ENCODE measurements at regions not wholly inside any gene's neighbourhood (a gene's known extent, or its start where the extent isn't known, plus 50 kb on each side); places are given as distances from the start of the nearest gene placed in this dataset.

DNA sequence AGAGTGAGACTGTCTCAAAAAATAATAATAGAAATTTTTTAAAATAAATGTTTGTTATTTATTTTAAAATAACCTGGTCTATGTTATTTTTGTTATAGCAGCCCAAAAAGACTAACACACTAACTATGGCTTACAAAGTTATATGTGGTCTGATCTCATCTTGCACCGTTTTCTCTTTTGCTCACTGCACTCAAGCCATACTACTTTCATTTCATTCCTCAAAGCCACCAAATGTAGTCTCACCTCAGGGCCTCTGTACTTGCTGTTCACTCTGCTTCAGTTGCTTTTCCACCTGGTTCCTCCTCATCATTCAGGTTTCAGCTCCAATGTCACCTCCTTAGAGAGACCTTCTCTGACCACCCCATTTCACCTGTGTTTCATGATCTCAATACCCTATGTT is 55.2 kb upstream of the MDM1 start:
- TF ChIP-seq, protein P1, sequence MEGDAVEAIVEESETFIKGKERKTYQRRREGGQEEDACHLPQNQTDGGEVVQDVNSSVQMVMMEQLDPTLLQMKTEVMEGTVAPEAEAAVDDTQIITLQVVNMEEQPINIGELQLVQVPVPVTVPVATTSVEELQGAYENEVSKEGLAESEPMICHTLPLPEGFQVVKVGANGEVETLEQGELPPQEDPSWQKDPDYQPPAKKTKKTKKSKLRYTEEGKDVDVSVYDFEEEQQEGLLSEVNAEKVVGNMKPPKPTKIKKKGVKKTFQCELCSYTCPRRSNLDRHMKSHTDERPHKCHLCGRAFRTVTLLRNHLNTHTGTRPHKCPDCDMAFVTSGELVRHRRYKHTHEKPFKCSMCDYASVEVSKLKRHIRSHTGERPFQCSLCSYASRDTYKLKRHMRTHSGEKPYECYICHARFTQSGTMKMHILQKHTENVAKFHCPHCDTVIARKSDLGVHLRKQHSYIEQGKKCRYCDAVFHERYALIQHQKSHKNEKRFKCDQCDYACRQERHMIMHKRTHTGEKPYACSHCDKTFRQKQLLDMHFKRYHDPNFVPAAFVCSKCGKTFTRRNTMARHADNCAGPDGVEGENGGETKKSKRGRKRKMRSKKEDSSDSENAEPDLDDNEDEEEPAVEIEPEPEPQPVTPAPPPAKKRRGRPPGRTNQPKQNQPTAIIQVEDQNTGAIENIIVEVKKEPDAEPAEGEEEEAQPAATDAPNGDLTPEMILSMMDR (IDR thresholded peaks at IDR 0.05): no peak
- TF ChIP-seq POLR2A (IDR thresholded peaks at IDR 0.05) (no peak), POLR2AphosphoS5 (IDR thresholded peaks at IDR 0.05; ENCODE audit: insufficient read depth in 1 of 2, low read depth in 1 of 2) (no peak)
- no peaks in the 10 kb centered on the region for H3K36me3 ChIP-seq
- no peak for DNase-seq (ENCODE audit: extremely low spot score in 2 of 2)

DNA sequence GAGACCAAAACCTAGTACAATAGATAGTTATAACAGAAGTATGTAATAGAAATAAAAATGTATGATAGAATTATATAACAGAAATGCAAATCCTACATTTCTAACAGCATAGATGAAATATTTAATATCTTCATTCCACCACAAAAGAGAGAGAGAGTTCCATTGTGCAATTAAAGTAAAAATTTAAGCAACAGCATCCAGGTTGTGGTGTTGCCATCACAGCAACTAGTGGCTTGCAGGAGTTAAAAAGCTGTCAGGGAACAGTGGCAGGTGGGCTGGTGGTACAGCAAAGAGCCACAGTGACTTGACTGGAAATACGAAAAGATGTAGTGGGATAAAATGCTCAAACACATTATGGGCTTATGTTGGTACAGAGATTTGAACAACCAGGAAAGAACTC is 57.1 kb upstream of the MDM1 start:
- no peak for DNase-seq (ENCODE audit: extremely low spot score in 2 of 2)
- no peak overlapping the region for H3K27ac ChIP-seq
- TF ChIP-seq POLR2AphosphoS5 (IDR thresholded peaks at IDR 0.05; ENCODE audit: insufficient read depth in 1 of 2, low read depth in 1 of 2) (no peak), POLR2A (IDR thresholded peaks at IDR 0.05) (no peak)
- TF ChIP-seq, protein P1 (IDR thresholded peaks at IDR 0.05): no peak
- H3K4me1 ChIP-seq: no peaks in the 10 kb centered on the region
- intact Hi-C loops (cut with DNase I): no loop called here
- H3K4me3 ChIP-seq: no peak overlapping the region
- no peaks in the 10 kb centered on the region for H3K27me3 ChIP-seq
- H3K36me3 ChIP-seq: no peaks in the 10 kb centered on the region
- H3K9me3 ChIP-seq: peaks cover 4% of the 10 kb centered on the region

More for the DNA sequence above, 55.2 kb upstream of the MDM1 start:
- H3K9me3 ChIP-seq: peaks cover 4% of the 10 kb centered on the region
- no peaks in the 10 kb centered on the region for H3K4me1 ChIP-seq
- H3K4me3 ChIP-seq: no peak overlapping the region
- intact Hi-C loops (cut with DNase I): no loop called here
- H3K27ac ChIP-seq: no peak overlapping the region
- H3K27me3 ChIP-seq: no peaks in the 10 kb centered on the region

DNA sequence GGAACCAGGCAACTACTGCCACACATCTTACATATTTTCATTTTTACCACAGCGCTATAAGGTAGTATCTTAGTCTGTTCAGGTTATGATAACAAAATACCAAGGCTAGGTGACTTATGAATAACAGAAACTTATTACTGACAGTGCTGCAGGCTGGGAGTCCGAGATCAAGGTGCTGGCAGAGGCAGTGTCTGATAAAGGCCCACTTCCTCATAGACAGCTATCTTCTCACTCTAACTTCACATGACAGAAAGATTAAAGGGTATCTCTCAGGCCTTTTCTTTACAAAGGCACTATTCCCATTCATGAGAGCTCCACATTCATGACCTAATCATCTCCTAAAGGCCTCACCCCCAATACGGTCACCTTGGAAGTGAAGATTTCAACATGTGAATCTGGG is 59.8 kb upstream of the MDM1 start:
- Histone ChIP-seq H3K4me1 (no peaks in the 10 kb centered on the region), H3K4me3 (no peak overlapping the region), H3K27me3 (no peaks in the 10 kb centered on the region), H3K9me3 (peaks cover 4% of the 10 kb centered on the region), H3K36me3 (no peaks in the 10 kb centered on the region), H3K27ac (no peak overlapping the region)
- DNase-seq (ENCODE audit: extremely low spot score in 2 of 2): no peak
- TF ChIP-seq POLR2A (IDR thresholded peaks at IDR 0.05) (no peak), POLR2AphosphoS5 (IDR thresholded peaks at IDR 0.05; ENCODE audit: insufficient read depth in 1 of 2, low read depth in 1 of 2) (no peak)
- TF ChIP-seq, protein P1 (IDR thresholded peaks at IDR 0.05): no peak
- intact Hi-C loops (cut with DNase I): no loop called here

DNA sequence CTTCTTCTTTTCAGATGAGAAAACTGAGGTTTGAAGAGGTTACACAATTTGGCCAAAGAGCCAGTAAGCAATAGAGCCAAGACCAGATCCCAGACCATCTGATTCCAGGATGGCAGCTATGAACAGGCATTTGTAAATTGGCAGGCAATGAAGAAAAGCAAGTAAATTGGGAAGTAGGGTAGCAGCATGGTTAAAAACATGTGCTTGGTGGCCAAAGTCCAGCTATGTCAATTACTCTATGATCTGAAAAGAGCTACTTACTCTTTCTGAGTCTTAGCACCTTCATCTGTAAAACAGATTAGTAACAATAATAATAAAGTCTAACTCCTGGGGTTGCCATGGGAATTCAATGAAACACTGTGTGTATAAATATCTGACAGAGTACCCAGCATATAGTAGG is 60.2 kb upstream of the MDM1 start:
- Histone ChIP-seq H3K4me3 (no peak overlapping the region), H3K36me3 (no peaks in the 10 kb centered on the region), H3K27ac (no peak overlapping the region), H3K4me1 (no peaks in the 10 kb centered on the region), H3K27me3 (no peaks in the 10 kb centered on the region), H3K9me3 (peaks cover 4% of the 10 kb centered on the region)
- no peak for DNase-seq (ENCODE audit: extremely low spot score in 2 of 2)
- TF ChIP-seq, protein P1 (IDR thresholded peaks at IDR 0.05): no peak
- TF ChIP-seq POLR2AphosphoS5 (IDR thresholded peaks at IDR 0.05; ENCODE audit: insufficient read depth in 1 of 2, low read depth in 1 of 2) (no peak), POLR2A (IDR thresholded peaks at IDR 0.05) (no peak)
- intact Hi-C loops (cut with DNase I): no loop called here

DNA sequence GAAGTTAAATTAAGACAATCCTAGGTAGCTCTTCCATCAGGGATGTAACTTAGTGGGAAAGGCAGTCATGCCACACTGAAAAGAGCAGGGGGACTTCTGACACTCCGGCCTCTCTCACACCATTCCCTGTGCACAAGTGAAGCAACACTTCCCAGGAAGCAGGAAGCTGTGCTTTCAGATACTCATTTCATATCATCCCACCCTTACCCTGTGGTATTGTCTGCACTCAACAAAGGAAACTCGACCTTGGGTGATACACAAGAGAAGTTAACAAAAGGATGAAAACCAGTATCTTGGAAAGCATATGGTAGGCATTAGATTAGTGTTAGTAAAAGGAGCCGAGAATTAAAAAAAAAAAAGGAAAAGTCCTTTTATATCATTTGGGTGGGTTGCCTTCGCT is 61.3 kb upstream of the MDM1 start:
- no peak overlapping the region for H3K4me3 ChIP-seq
- TF ChIP-seq POLR2AphosphoS5 (IDR thresholded peaks at IDR 0.05; ENCODE audit: insufficient read depth in 1 of 2, low read depth in 1 of 2) (no peak), POLR2A (IDR thresholded peaks at IDR 0.05) (no peak)
- TF ChIP-seq, protein P1 (IDR thresholded peaks at IDR 0.05): no peak
- no peaks in the 10 kb centered on the region for H3K36me3 ChIP-seq
- no peak for DNase-seq (ENCODE audit: extremely low spot score in 2 of 2)
- H3K4me1 ChIP-seq: no peaks in the 10 kb centered on the region
- no peaks in the 10 kb centered on the region for H3K27me3 ChIP-seq
- H3K9me3 ChIP-seq: peaks cover 4% of the 10 kb centered on the region
- intact Hi-C loops (cut with DNase I): no loop called here
- H3K27ac ChIP-seq: no peak overlapping the region
